ENCODE measurements at regions not wholly inside any gene's neighbourhood (a gene's known extent, or its start where the extent isn't known, plus 50 kb on each side); places are given as distances from the start of the nearest gene placed in this dataset.
A peak's percentile ranks its signal among the peaks of the same experiment; 100 is the strongest.

DNA sequence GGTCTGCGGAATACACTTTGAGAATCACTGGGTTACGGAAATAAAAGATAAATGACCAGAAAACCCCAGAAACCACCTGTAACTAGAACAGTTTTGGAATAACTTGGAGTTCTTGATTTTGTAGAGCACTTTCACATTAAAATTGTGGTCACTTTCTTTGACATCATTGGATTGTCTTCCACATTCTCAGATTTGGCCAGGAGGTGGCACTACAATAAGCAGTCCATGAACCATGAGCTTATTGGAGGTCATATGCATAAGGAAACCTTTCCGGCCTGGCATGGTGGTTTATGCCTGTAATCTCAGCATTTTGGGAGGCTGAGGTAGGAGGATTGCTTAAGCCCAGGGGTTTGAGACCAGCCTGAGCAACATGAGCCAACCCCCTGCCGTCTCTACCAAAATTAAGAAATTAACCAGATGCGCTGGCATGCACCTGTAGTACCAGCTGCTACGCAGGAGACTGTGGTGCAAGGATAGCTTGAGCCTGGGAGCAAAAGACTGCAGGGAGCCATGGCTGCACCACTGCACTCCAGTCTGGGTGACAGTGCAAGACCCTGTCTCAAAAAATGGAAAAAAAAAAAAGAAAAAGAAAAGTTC lies 107.7 kb upstream of the CAND1 start:
- H3K27ac ChIP-seq (ENCODE audit: low read length) = no peak overlapping the region
- no peaks in the 10 kb centered on the region for H3K9me3 ChIP-seq (ENCODE audit: control insufficient read depth, insufficient read depth, low read depth, low read length)
- POLR2A ChIA-PET = no interaction called here
- ATAC-seq = no peak
- no TSS peak for BruUV-seq (replicated peaks)
- no peak overlapping the region for H3K4me3 ChIP-seq (ENCODE audit: low read depth in 2 of 2, low read length in 2 of 2)
- H3K27me3 ChIP-seq (ENCODE audit: control insufficient read depth, insufficient read depth, low read length) = peaks cover 4% of the 10 kb centered on the region; the same call in 1 of the 2 replicates
- no peak for TF ChIP-seq POLR2AphosphoS5 (IDR thresholded peaks at IDR 0.05; ENCODE audit: low read depth, low read length)
- TF ChIP-seq REST (IDR thresholded peaks at IDR 0.05; ENCODE audit: insufficient read depth in 1 of 2, low read depth in 2 of 2, low read length in 1 of 2) = no peak
- TF ChIP-seq TCF7L2 (IDR thresholded peaks at IDR 0.05; ENCODE audit: low read depth, low read length) = no peak
- TF ChIP-seq, protein P1, sequence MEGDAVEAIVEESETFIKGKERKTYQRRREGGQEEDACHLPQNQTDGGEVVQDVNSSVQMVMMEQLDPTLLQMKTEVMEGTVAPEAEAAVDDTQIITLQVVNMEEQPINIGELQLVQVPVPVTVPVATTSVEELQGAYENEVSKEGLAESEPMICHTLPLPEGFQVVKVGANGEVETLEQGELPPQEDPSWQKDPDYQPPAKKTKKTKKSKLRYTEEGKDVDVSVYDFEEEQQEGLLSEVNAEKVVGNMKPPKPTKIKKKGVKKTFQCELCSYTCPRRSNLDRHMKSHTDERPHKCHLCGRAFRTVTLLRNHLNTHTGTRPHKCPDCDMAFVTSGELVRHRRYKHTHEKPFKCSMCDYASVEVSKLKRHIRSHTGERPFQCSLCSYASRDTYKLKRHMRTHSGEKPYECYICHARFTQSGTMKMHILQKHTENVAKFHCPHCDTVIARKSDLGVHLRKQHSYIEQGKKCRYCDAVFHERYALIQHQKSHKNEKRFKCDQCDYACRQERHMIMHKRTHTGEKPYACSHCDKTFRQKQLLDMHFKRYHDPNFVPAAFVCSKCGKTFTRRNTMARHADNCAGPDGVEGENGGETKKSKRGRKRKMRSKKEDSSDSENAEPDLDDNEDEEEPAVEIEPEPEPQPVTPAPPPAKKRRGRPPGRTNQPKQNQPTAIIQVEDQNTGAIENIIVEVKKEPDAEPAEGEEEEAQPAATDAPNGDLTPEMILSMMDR (IDR thresholded peaks at IDR 0.05) = peak; percentile 77
- in situ Hi-C loops (cut with HindIII; ENCODE audit: low pct_unique_long_range_greater_than_20kb, low sequenced_read_pairs) = no loop called here
- H3K36me3 ChIP-seq (ENCODE audit: control insufficient read depth, insufficient read depth, low read length) = no peaks in the 10 kb centered on the region
- no peaks in the 10 kb centered on the region for H3K4me1 ChIP-seq (ENCODE audit: control insufficient read depth, insufficient read depth, low read length)
- CTCF ChIA-PET = interaction anchor here (0.6 to 0.7 kb wide), 3 partner anchors 61 to 248 kb away, joined by 3 to 4 read pairs (median 3); no protein-coding TSS in a partner anchor
- intact Hi-C loops (cut with micrococcal nuclease; ENCODE audit: unreplicated experiment) = loop anchor here (5.0 kb wide), 1 partner anchor 56 kb away; no protein-coding TSS in a partner anchor
- peak; percentile 20 for DNase-seq (ENCODE audit: low read depth, low spot score)

- DNase-seq (ENCODE audit: low read depth, low spot score) = no peak
- in situ Hi-C loops (cut with HindIII; ENCODE audit: low pct_unique_long_range_greater_than_20kb, low sequenced_read_pairs) = no loop called here
Measured at GRCh38 chr12:67173258-67173657, 95.9 kb upstream of the CAND1 start.

DNA sequence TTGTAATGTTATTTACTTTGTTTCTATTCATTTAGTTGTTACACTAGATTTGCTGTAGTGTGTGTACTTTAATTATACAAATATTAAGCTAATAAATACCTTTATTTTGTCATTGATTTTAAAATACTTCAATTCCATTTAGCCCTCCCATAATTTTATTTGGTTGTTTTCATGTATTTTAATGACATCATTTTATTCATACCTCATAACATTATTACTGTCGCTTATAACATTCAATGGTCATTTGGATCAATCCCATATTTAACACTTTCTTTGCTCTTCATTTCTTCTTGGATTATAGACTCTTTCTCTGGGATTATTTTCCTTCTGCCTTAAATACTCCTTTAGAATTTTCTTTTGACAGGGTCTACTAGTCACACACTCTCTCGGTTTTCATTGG lies 86.6 kb upstream of the CAND1 start:
- in situ Hi-C loops (cut with HindIII; ENCODE audit: low pct_unique_long_range_greater_than_20kb, low sequenced_read_pairs) = no loop called here
- CTCF ChIA-PET = no interaction called here
- ATAC-seq (no peak), DNase-seq (ENCODE audit: low read depth, low spot score) (no peak)
- POLR2A ChIA-PET = no interaction called here
- H3K36me3 ChIP-seq (ENCODE audit: control insufficient read depth, insufficient read depth, low read length) = no peaks in the 10 kb centered on the region
- no peak overlapping the region for H3K27ac ChIP-seq (ENCODE audit: low read length)
- no peaks in the 10 kb centered on the region; the same call in 1 of the 2 replicates for H3K27me3 ChIP-seq (ENCODE audit: control insufficient read depth, insufficient read depth, low read length)
- intact Hi-C loops (cut with micrococcal nuclease; ENCODE audit: unreplicated experiment) = no loop called here
- H3K9me3 ChIP-seq (ENCODE audit: control insufficient read depth, insufficient read depth, low read depth, low read length) = no peaks in the 10 kb centered on the region
- no peak overlapping the region for H3K4me3 ChIP-seq (ENCODE audit: low read depth in 2 of 2, low read length in 2 of 2)
- H3K4me1 ChIP-seq (ENCODE audit: control insufficient read depth, insufficient read depth, low read length) = no peaks in the 10 kb centered on the region
- TF ChIP-seq SIN3A (IDR thresholded peaks at IDR 0.05; ENCODE audit: borderline replicate concordance, insufficient read depth, low read depth, low read length) = no peak
- TF ChIP-seq, protein P1 (IDR thresholded peaks at IDR 0.05) = no peak
- no TSS peak for BruUV-seq (replicated peaks)

More at GRCh38 chr12:67173258-67173657, 95.9 kb upstream of the CAND1 start:
- Histone ChIP-seq H3K4me3 (ENCODE audit: low read depth in 2 of 2, low read length in 2 of 2) (no peak overlapping the region), H3K36me3 (ENCODE audit: control insufficient read depth, insufficient read depth, low read length) (no peaks in the 10 kb centered on the region), H3K4me1 (ENCODE audit: control insufficient read depth, insufficient read depth, low read length) (no peaks in the 10 kb centered on the region), H3K27me3 (ENCODE audit: control insufficient read depth, insufficient read depth, low read length) (peaks cover 7% of the 10 kb centered on the region), H3K9me3 (ENCODE audit: control insufficient read depth, insufficient read depth, low read depth, low read length) (no peaks in the 10 kb centered on the region), H3K27ac (ENCODE audit: low read length) (no peak overlapping the region)
- intact Hi-C loops (cut with micrococcal nuclease; ENCODE audit: unreplicated experiment) = no loop called here
- BruUV-seq (replicated peaks) = no TSS peak
- no peak for TF ChIP-seq SIN3A (IDR thresholded peaks at IDR 0.05; ENCODE audit: borderline replicate concordance, insufficient read depth, low read depth, low read length)
- TF ChIP-seq POLR2AphosphoS5 (IDR thresholded peaks at IDR 0.05; ENCODE audit: low read depth, low read length) = no peak
- ChIA-PET POLR2A (no interaction called here), CTCF (no interaction called here)
- ATAC-seq = no peak

All from Panc1 (cell line).